K562 (cell line): ENCODE measurements at regions not wholly inside any gene's neighbourhood (a gene's known extent, or its start where the extent isn't known, plus 50 kb on each side); places are given as distances from the start of the nearest gene placed in this dataset.

Experiments
- ATAC-seq: fragments of 200-7000 bp; cut with Tn5 transposase; 3 replicates; pipeline ENCODE4 v1.9.1; 2020; ENCODE audit warnings: moderate library complexity
- BruUV-seq: library from RNA; stranded (reverse); fragments of 400-500 nt; replicated peaks from 2 replicates; lab custom pipeline; 2021; lab: Mats Ljungman, UMichigan
- CTCF ChIA-PET: fragments of 300-600 bp; formaldehyde crosslinking; extraction: SDS; loops from one replicate; lab custom pipeline; 2021; ENCODE audit warnings: low intra/inter-chr PET ratio; lab: Yijun Ruan, JAX
- POLR2A ChIA-PET: fragments of 300-600, 350-650 bp; sonication (Branson Sonifier 250); formaldehyde crosslinking; extraction: SDS; loops from one replicate; lab custom pipeline; 2021; ENCODE audit warnings: antibody characterized with exemption, inconsistent platforms; lab: Yijun Ruan, JAX
- DNase-seq, 4 experiments: peaks; one replicate each; pipeline versions ENCODE4 v3.0.0 to v3.0.0-alpha.2; 2011 to 2018; ENCODE audit warnings: low spot score in 3 of 4, mixed read lengths in 3 of 4; ENCODE audit errors: extremely low read depth in 1 of 4
- FAIRE-seq: peaks from 2 replicates; lab custom pipeline; 2011; peaks lifted over from hg19 to GRCh38; lab: Jason Lieb, UNC
- H2AFZ ChIP-seq: 2 replicates; pipeline ENCODE4 v1.6.0; 2011; ENCODE audit warnings: low read depth, low read length, control low read depth, inconsistent platforms
- H3K27ac ChIP-seq: fragments of 200-600 bp; 3 replicates; pipeline ENCODE4 v1.8.0; 2011; ENCODE audit warnings: low read depth, mild to moderate bottlenecking, control low read depth, inconsistent platforms, low read length, moderate library complexity, mixed read lengths; ENCODE audit errors: extremely low read depth
- H3K27me3 ChIP-seq, 2 experiments: fragments of 300-600 bp in 1 of 2; 2 replicates in 1 of 2; 3 replicates in 1 of 2; pipeline versions ENCODE4 v1.6.0 to v1.8.0; 2011; ENCODE audit warnings: inconsistent platforms in 2 of 2, low read length in 2 of 2, mild to moderate bottlenecking in 1 of 2, mixed read lengths in 1 of 2, moderate library complexity in 1 of 2; ENCODE audit not compliant: control insufficient read depth in 2 of 2, insufficient read depth in 2 of 2
- H3K36me3 ChIP-seq: fragments of 300-600 bp; 3 replicates; pipeline ENCODE4 v1.8.0; 2011; ENCODE audit warnings: mild to moderate bottlenecking, low read length, inconsistent platforms; ENCODE audit not compliant: control insufficient read depth, insufficient read depth
- H3K4me1 ChIP-seq, 2 experiments: fragments of 200-600 bp in 1 of 2; replicated peaks in 1 of 2; 2 replicates in 1 of 2; 3 replicates in 1 of 2; pipeline versions ENCODE4 v1.5.1 to v1.8.0; 2011; ENCODE audit warnings: inconsistent platforms in 2 of 2, low read length in 2 of 2, mild to moderate bottlenecking in 1 of 2, mixed read lengths in 1 of 2, moderate library complexity in 1 of 2; ENCODE audit not compliant: control insufficient read depth in 2 of 2, insufficient read depth in 2 of 2
- H3K4me2 ChIP-seq: 2 replicates; pipeline ENCODE4 v1.6.1; 2011; ENCODE audit warnings: low read length, control low read depth, inconsistent platforms, mixed read lengths; ENCODE audit not compliant: insufficient read depth
- H3K4me3 ChIP-seq: fragments of 200-600 bp; sonication (generic), shearing (Covaris generic); 2 replicates; pipeline ENCODE4 v1.5.1; 2016; ENCODE audit warnings: control low read depth, inconsistent platforms
- H3K79me2 ChIP-seq: fragments of 200-600 bp; 3 replicates; pipeline ENCODE4 v1.8.0; 2011; ENCODE audit warnings: low read length, inconsistent platforms; ENCODE audit not compliant: control insufficient read depth, insufficient read depth
- H3K9ac ChIP-seq, 2 experiments: 2 replicates each; pipeline versions ENCODE4 v1.6.0 to v1.6.1; 2011; ENCODE audit warnings: low read depth in 2 of 2, low read length in 2 of 2, control low read depth in 1 of 2, inconsistent platforms in 1 of 2, mild to moderate bottlenecking in 1 of 2, mixed read lengths in 1 of 2; ENCODE audit not compliant: insufficient read depth in 1 of 2
- H3K9me1 ChIP-seq: one replicate; pipeline ENCODE4 v1.6.0; 2011; ENCODE audit warnings: inconsistent platforms, mild to moderate bottlenecking, low read length, moderate library complexity; ENCODE audit not compliant: control insufficient read depth, insufficient read depth
- H3K9me3 ChIP-seq: replicated peaks from 2 replicates; pipeline ENCODE4 v1.5.1; 2011; ENCODE audit warnings: low read depth, low read length, inconsistent platforms; ENCODE audit not compliant: control insufficient read depth, insufficient read depth
- H4K20me1 ChIP-seq: replicated peaks from 2 replicates; pipeline ENCODE4 v1.6.1; 2011; ENCODE audit warnings: low read length, inconsistent platforms, mixed read lengths; ENCODE audit not compliant: control insufficient read depth, insufficient read depth
- EP400 ChIP-seq: fragments of 450-650 bp; IDR thresholded peaks from 2 replicates; pipeline ENCODE4 v1.6.1; 2017; ENCODE audit warnings: antibody characterized with exemption, mild to moderate bottlenecking, moderate library complexity
- KAT7 ChIP-seq: sonication (generic); formaldehyde crosslinking; IDR thresholded peaks from 2 replicates; pipeline ENCODE4 v1.8.0; 2022; ENCODE audit warnings: missing genetic modification reagents, mild to moderate bottlenecking, borderline replicate concordance
- KDM1A ChIP-seq, 2 experiments: fragments of 450-650 bp; IDR thresholded peaks; 2 replicates each; pipeline ENCODE4 v1.6.1; 2016; ENCODE audit warnings: mild to moderate bottlenecking in 2 of 2
- NR2C1 ChIP-seq, 2 experiments: fragments of 450-650 bp; IDR thresholded peaks; 2 replicates each; pipeline ENCODE4 v1.6.1; 2017; ENCODE audit warnings: mild to moderate bottlenecking in 2 of 2, antibody characterized with exemption in 1 of 2, inconsistent platforms in 1 of 2, missing compliant biosample characterization in 1 of 2, missing genetic modification characterization in 1 of 2
- PPARD ChIP-seq: fragments of 250-450 bp; sonication (Bioruptor Pico); IDR thresholded peaks from 2 replicates; pipeline ENCODE4 v1.8.0; 2022; ENCODE audit warnings: inconsistent platforms, mild to moderate bottlenecking, moderate library complexity
- RFX7 ChIP-seq: fragments of 250-450 bp; sonication (Bioruptor Pico); IDR thresholded peaks from 2 replicates; pipeline ENCODE4 v1.5.1; 2021; ENCODE audit warnings: mild to moderate bottlenecking
- SAFB2 ChIP-seq: fragments of 200-400 bp; formaldehyde crosslinking; IDR thresholded peaks from 2 replicates; pipeline ENCODE4 v1.6.1; 2018; ENCODE audit warnings: borderline replicate concordance, low read length, low read depth, moderate library complexity; ENCODE audit not compliant: severe bottlenecking
- TCF7L2 ChIP-seq: fragments of 150-350 bp; IDR thresholded peaks from 2 replicates; pipeline ENCODE4 v1.6.1; 2016; ENCODE audit warnings: low read depth, mild to moderate bottlenecking, low read length, moderate library complexity
- ZSCAN29 ChIP-seq: fragments of 450-650 bp; IDR thresholded peaks from 2 replicates; pipeline ENCODE4 v1.6.1; 2017
- WGBS: fragments of 100-300 bp; shearing (Covaris generic); methylation state at CpG from one replicate; pipeline ENCODE4 v1.1.6; 2016; ENCODE audit warnings: low coverage, mixed read lengths; ENCODE audit not compliant: insufficient coverage; ENCODE audit errors: missing lambda C conversion rate; 5-methylcytosine and 5-hydroxymethylcytosine counted together
- in situ Hi-C: fragments of 300-500 bp; cut with MboI; formaldehyde crosslinking; loops from 4 replicates; pipeline ENCODE4 v1.15.0; 2018; ENCODE audit warnings: inconsistent platforms, mixed read lengths
- intact Hi-C: fragments of 100-400 bp; cut with micrococcal nuclease; formaldehyde crosslinking; loops from 2 replicates; pipeline ENCODE4 v1.14.2; 2022
- TF ChIP-seq, protein P1 (sequence below): fragments of 450-650 bp; IDR thresholded peaks from 2 replicates; pipeline ENCODE4 v1.6.1; 2016; ENCODE audit warnings: mild to moderate bottlenecking
- TF ChIP-seq, protein P2 (sequence below): fragments of 250-450 bp; sonication (Bioruptor Pico); IDR thresholded peaks from 2 replicates; pipeline ENCODE4 v1.9.0; 2021; ENCODE audit warnings: mild to moderate bottlenecking, inconsistent platforms

DNA sequence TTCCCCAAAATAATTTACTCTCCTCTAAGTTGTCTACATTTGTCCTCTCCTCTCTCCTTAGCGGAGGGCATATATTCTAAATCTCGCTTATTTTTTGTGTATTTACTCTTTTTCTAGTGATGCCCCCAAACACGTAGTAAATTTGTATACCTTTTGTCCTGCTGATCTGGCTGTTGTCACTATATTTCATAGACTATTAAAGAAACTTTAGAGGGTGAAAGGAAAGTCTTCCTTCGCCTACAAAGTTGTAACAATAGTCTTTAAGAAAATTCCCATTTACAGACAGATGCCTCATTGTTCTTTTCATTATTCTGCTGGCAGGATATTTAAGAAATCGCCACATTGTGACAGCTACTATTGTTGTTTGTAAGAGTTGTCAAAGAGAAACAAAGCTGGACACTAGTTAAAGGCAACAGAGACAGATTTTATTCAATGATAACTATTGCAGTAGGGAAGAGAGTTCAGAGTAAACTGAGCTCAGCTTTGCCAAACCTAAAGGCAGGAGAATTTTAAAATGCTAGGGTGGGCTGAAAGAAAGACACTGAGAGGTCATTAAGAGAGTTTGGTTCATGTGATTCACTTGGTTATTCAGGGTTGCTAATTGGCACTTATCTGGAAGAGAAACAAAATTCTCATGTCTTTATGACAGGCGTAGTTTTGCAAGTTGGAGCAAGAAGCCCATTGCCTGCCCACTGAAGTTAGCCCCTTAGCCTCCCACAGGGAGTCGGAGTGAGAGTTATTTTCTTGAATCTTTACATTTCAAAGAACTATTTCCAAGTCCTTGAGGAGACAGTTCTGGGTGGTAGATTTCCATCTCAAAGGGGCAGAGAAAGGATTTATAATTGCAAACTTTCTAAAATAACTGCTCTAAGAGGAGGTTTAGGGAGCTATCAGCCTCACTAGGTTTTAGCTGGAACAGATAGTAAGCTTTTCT is 1272.5 kb upstream of the SEL1L start:
- Histone ChIP-seq H3K9me3 (no peaks in the 10 kb centered on the region), H3K79me2 (no peaks in the 10 kb centered on the region), H3K4me2 (no peak overlapping the region), H4K20me1 (no peaks in the 10 kb centered on the region), H3K4me1 (no peaks in the 10 kb centered on the region), H3K9me1 (no peaks in the 10 kb centered on the region), H3K9ac (no peak overlapping the region), H3K36me3 (no peaks in the 10 kb centered on the region), H3K27me3 (no peaks in the 10 kb centered on the region), H3K4me3 (no peak overlapping the region), H2AFZ (no peak overlapping the region), H3K27ac (no peak overlapping the region)
- DNase-seq (no peak), ATAC-seq (no peak), FAIRE-seq (no peak)
- ChIA-PET CTCF (no interaction called here), POLR2A (no interaction called here)
- TF ChIP-seq EP400 (no peak), TCF7L2 (no peak), PPARD (CRISPR knock-in tag) (no peak), RFX7 (CRISPR knock-in tag) (no peak), NR2C1 (IDR thresholded peaks at IDR 0.05) (no peak), NR2C1 (tag; IDR thresholded peaks at IDR 0.05) (no peak), KDM1A (IDR thresholded peaks at IDR 0.05) (no peak), SAFB2 (no peak), ZSCAN29 (no peak), KAT7 (no peak)
- TF ChIP-seq, protein P1, sequence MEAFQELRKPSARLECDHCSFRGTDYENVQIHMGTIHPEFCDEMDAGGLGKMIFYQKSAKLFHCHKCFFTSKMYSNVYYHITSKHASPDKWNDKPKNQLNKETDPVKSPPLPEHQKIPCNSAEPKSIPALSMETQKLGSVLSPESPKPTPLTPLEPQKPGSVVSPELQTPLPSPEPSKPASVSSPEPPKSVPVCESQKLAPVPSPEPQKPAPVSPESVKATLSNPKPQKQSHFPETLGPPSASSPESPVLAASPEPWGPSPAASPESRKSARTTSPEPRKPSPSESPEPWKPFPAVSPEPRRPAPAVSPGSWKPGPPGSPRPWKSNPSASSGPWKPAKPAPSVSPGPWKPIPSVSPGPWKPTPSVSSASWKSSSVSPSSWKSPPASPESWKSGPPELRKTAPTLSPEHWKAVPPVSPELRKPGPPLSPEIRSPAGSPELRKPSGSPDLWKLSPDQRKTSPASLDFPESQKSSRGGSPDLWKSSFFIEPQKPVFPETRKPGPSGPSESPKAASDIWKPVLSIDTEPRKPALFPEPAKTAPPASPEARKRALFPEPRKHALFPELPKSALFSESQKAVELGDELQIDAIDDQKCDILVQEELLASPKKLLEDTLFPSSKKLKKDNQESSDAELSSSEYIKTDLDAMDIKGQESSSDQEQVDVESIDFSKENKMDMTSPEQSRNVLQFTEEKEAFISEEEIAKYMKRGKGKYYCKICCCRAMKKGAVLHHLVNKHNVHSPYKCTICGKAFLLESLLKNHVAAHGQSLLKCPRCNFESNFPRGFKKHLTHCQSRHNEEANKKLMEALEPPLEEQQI: no peak
- TF ChIP-seq, protein P2, sequence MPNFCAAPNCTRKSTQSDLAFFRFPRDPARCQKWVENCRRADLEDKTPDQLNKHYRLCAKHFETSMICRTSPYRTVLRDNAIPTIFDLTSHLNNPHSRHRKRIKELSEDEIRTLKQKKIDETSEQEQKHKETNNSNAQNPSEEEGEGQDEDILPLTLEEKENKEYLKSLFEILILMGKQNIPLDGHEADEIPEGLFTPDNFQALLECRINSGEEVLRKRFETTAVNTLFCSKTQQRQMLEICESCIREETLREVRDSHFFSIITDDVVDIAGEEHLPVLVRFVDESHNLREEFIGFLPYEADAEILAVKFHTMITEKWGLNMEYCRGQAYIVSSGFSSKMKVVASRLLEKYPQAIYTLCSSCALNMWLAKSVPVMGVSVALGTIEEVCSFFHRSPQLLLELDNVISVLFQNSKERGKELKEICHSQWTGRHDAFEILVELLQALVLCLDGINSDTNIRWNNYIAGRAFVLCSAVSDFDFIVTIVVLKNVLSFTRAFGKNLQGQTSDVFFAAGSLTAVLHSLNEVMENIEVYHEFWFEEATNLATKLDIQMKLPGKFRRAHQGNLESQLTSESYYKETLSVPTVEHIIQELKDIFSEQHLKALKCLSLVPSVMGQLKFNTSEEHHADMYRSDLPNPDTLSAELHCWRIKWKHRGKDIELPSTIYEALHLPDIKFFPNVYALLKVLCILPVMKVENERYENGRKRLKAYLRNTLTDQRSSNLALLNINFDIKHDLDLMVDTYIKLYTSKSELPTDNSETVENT: no peak
- WGBS: 0% methylated on average over 4 of the region's 7 CpGs
- BruUV-seq: no TSS peak
- intact Hi-C loops: no loop called here
- in situ Hi-C loops: no loop called here
